ENCODE measurements at regions not wholly inside any gene's neighbourhood (a gene's known extent, or its start where the extent isn't known, plus 50 kb on each side); places are given as distances from the start of the nearest gene placed in this dataset.

DNA sequence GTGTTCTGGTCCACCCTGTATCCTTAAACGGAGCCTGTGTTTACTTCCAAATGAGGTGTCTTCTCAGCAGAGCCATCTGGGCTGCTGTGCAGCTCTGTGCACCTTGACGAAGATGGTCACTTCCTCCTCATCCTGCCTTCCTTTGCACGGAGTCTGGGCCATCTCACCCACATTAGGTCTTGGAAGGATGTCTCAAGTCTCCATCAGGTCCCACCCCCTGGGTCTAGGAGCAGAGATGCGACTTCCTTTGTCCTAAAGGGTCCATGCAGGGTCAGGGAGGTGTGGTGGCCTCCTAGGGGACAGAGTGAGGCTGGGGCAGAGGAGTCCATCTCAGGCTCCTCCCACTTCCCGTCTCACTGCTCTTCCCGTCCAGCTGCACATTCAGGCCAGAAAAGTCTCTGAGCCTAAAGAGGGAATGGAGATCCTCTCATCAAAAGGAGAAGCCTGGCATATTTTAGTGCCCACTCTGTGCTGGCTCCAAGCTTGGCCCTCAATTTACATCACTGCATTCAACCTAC lies 209.2 kb downstream of the MATN1 start:
- no peak for DNase-seq

DNA sequence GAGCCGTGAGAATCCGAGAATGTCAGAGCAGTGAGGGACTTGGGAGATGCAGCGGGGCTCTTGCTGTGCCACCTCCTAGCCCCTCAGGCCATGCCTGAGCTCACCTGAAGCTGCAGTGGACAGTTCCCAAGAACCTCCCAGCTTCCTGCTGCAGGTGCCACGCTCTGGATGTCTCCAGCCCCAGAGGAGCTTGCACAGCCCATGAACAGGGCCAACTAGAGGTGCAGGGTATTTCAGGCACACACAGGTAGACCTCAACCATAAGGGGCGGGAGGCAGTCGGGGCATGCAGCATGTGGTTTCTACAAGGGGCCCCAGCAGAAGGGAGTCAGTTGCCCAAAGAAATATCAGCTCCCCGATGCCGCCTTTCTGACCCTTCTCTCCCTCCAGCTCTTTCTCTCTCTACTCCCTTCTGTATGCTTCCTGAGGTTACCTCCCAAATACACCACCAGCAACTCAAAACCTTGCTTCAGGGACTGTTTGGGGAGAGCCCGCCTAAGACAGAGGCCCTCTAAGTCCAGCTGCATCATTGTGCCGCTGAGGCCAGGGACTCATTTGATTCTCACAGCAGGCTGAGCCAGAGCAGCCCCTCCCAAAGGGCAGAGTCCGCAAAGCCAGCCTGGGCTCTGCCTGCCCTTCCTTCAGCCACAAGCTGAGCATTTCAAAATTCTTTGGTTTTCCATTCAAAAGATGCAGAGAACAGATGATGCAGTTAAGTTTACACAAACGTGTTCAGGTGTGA lies 209.8 kb downstream of the MATN1 start:
- no peak for DNase-seq

GRCh38 chr1:30512914-30513265 lies 210.5 kb downstream of the MATN1 start:
- no peak for DNase-seq

- DNase-seq = no peak
Observed at GRCh38 chr1:30511991-30512913, 211.1 kb downstream of the MATN1 start.

GRCh38 chr1:30511563-30511962 lies 211.8 kb downstream of the MATN1 start:
- DNase-seq = no peak

GRCh38 chr1:30511106-30511505 lies 212.3 kb downstream of the MATN1 start:
- no peak for DNase-seq

DNA sequence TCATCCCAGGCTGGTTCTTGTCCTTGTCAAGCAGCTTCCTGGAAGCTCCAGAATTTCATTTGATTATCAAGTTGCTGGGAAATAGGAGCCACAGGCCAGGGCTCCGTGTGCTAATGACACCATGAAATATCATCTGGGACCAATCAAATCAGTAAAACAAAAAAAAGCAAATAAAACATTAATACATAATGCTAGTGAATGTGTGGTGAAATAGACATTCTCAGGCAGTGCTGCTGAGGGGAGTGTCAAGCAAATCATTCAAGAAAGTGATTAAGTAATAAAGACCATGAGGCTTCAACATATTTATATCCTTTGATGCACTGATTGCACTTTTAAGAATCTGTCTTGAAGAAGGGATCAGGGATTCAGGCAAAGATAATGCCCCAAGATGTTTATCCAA lies 213.7 kb downstream of the MATN1 start:
- DNase-seq = no peak

DNA sequence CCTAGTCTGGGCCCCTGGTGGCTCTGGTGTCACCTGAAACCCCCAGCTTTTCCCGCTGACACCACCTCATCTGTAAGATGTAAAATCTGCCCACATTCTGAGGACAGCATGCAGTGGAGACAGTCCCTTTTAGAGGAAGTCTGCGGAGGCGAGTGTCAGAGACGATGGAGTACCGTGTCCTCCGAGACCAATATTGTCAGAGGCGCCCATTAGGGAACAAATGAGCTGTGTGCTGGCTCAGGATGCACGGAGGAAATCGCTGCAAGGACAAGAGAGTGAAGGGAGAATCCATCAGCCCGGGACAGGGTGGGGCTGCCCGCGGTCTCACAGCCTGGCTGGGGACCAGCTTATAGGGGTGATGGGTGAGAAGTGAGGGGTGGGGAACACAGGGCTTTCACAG lies 214.8 kb downstream of the MATN1 start:
- DNase-seq = no peak

- DNase-seq = no peak
Observed at GRCh38 chr1:30508175-30508448, 215.3 kb downstream of the MATN1 start.

DNA sequence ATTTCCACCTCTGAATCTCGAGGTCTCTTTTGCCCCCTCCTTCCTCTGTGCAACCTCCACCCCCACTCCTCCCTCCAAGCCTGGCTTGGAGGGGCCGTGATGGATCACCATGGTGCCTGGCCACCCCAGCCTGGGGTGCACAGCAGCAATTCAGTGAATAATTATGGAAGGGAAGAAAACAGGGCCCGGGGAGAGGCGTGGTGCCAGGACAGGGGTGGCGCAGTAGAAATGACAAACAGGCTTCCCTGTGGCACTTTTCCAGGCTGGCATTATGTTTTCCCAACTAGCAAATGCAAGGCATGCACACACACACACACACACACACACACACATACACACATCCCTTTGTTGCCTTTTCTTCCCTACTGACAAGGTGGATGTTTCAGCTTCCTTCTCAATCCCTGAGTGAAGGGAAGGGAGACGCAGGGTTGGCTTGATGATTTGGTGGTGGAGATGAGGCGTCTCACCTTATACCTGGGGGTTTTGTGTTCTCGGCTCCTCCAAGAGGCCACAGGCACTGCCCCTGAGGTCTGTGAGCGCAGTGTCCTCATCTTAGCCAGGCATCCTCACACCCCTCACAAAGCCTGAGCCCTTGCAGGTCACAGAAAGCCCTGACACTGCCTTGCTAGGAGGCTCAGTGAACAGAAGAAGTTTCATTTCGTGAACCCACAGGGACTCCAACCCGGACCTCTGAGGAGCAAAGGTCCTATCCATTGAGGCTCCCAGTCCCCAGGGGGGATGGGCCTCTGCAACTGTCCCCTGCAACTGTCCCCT lies 215.8 kb downstream of the MATN1 start:
- no peak for DNase-seq

- no peak for DNase-seq
Observed at GRCh38 chr1:30507016-30507312, 216.4 kb downstream of the MATN1 start.

GRCh38 chr1:30506291-30507015 lies 216.9 kb downstream of the MATN1 start:
- DNase-seq = no peak

- no peak for DNase-seq
Observed at GRCh38 chr1:30505853-30506252, 217.5 kb downstream of the MATN1 start.

DNA sequence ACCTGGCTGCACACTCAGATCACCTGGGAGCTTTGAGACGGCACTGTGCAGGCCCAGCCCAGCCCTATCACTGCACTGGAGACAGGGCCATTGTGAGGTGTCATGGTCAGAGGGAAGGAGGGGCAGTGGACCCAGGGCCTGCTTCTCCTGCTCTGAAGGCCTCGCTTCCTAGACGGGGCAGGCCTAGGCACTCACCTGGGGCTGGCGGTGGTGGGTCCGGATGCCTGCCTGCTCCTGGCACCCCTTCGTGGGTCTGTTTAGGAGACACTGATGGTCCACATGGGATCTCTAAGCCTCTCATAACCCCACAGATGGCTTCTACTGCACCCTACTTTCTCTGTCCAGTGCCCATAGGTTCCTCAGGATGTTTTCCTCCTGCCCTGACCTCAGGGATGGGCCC lies 230.9 kb downstream of the MATN1 start:
- no peak for DNase-seq

- DNase-seq = no peak
Observed at GRCh38 chr1:30491831-30492230, 231.6 kb downstream of the MATN1 start.

GRCh38 chr1:30490554-30491053 lies 232.8 kb downstream of the MATN1 start:
- no peak for DNase-seq

- no peak for DNase-seq
Observed at GRCh38 chr1:30489737-30490389, 233.5 kb downstream of the MATN1 start.

DNA sequence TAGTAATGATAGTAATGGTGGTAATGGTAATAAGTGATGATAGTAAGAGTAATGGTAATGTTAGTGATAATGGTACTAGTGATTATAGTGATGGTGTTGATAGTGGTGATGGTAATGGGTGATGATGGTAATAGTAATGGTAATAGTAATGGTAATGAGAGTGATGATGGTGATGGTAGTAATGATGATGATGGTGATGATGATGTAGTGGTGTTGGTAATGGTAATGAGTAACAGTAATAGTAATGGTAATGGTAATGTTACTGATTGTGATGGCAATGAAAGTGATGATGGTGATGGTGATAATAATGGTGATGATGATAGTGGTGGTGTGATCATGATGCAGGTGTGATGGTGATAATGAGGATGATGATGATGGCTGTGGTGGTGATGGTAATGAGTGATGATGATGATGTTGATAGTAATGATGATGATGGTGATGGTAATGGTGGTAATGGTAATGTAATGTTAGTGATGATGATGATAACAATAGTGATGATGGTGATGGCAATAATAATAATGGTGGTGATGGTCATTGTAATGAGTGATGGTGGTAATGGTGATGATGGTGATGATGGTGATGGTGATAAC lies 235.0 kb downstream of the MATN1 start:
- DNase-seq = no peak

- DNase-seq = no peak
Observed at GRCh38 chr1:30487042-30487441, 236.3 kb downstream of the MATN1 start.

- no peak for DNase-seq
Observed at GRCh38 chr1:30485072-30485471, 238.3 kb downstream of the MATN1 start.

- no peak for DNase-seq
Observed at GRCh38 chr1:30484668-30485067, 238.7 kb downstream of the MATN1 start.

Measured in skin of body (tissue), 1 donor.